Activated CD8-positive, alpha-beta memory T cell treated with anti-CD3 and anti-CD28 coated beads for 36 hours (primary cell): ENCODE measurements at regions not wholly inside any gene's neighbourhood (a gene's known extent, or its start where the extent isn't known, plus 50 kb on each side); places are given as distances from the start of the nearest gene placed in this dataset.

Experiments used
- CTCF ChIA-PET: fragments of 350-600 bp; sonication (Branson Sonifier 250); formaldehyde crosslinking; loops from one replicate; lab custom pipeline; 2021; ENCODE audit warnings: antibody characterized with exemption; lab: Charles Lee
- POLR2A ChIA-PET: fragments of 350-600 bp; sonication (Branson Sonifier 250); formaldehyde crosslinking; loops from one replicate; lab custom pipeline; 2021; ENCODE audit warnings: antibody characterized with exemption; lab: Charles Lee

DNA sequence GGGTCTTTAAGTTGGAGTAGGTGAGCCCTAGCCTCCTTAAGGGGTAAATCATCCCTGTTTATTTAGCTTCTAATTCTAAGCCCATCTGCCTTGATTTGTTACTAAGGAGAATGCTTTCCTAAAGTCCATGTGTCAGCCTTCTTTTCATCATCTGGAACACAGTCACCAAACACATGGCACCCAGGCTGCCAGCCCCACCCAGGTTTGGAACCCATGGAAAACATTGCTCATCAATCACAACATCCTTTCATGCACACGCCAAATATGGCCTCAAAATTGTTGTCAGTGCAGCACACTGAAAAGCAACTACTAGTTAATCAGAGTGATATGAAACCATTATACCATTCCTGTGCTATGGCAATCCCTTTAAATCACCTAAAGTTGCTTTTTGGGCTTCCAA is 386.7 kb upstream of the ESRRG start:
- ChIA-PET POLR2A (no interaction called here), CTCF (no interaction called here)

GRCh38 chr1:217106231-217106901 is 383.1 kb upstream of the ESRRG start:
- ChIA-PET CTCF (no interaction called here), POLR2A (no interaction called here)

GRCh38 chr1:217105437-217105836 is 382.2 kb upstream of the ESRRG start:
- CTCF ChIA-PET: no interaction called here
- POLR2A ChIA-PET: no interaction called here

DNA sequence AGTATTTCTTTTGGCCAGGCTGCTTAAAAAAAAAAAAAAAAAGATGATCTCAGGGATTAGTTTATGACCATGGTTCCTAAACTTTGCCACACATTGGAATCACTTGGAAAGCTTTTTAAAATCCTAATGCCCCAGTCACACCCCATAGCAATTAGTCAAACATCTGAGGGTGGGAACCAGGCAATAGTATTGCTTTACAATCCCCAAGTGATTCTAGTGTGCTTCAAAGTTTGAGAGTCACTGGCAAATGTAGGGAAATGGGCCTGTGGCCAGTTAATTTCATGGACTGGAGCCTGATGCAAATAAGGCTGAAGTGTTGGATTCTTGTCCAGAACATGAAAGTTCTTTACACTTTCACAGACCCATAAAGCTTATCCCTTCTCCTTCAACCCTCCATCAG is 374.6 kb upstream of the ESRRG start:
- CTCF ChIA-PET: no interaction called here

GRCh38 chr1:217096200-217096599 is 373.0 kb upstream of the ESRRG start:
- CTCF ChIA-PET: no interaction called here
- POLR2A ChIA-PET: no interaction called here

More for the DNA sequence above, 374.6 kb upstream of the ESRRG start:
- POLR2A ChIA-PET: no interaction called here

GRCh38 chr1:217095050-217095622 is 371.9 kb upstream of the ESRRG start:
- CTCF ChIA-PET: no interaction called here

GRCh38 chr1:217091561-217091960 is 368.3 kb upstream of the ESRRG start:
- CTCF ChIA-PET: no interaction called here
- POLR2A ChIA-PET: no interaction called here

More at GRCh38 chr1:217095050-217095622, 371.9 kb upstream of the ESRRG start:
- POLR2A ChIA-PET: no interaction called here

GRCh38 chr1:217090060-217090911 is 367.1 kb upstream of the ESRRG start:
- CTCF ChIA-PET: no interaction called here
- POLR2A ChIA-PET: no interaction called here

DNA sequence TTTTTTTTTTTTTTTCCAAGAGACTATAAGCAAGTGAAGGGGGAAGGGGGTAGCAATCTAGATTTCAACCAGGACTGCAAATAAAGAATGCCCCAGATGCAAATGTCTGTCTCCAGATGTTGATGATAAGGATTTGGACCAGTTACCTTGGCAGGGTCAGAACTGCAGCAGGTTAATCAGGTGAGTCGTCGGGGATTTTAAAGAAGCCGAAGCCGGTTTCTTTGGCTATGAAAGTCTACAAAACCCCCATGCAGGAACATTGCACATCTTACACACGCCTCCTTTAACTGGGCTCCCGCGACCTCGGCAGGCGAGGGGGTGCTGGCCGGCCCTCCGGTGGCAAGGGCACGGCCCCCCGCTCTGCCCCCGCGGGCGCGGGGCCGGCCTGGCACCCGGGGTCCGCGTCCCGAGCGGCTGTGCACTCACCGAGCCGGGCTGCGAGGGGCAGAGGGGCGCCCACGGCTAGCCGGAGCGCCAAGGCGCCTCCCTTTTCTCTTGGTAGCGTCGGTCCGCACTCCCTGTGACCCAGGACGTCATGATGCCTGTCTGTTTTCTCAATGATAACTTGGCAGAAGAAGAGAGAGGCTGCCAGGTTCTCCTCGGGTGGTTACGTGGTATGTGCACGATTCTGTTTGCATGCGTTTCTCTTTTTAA is 366.3 kb upstream of the ESRRG start:
- ChIA-PET POLR2A (no interaction called here), CTCF (no interaction called here)

DNA sequence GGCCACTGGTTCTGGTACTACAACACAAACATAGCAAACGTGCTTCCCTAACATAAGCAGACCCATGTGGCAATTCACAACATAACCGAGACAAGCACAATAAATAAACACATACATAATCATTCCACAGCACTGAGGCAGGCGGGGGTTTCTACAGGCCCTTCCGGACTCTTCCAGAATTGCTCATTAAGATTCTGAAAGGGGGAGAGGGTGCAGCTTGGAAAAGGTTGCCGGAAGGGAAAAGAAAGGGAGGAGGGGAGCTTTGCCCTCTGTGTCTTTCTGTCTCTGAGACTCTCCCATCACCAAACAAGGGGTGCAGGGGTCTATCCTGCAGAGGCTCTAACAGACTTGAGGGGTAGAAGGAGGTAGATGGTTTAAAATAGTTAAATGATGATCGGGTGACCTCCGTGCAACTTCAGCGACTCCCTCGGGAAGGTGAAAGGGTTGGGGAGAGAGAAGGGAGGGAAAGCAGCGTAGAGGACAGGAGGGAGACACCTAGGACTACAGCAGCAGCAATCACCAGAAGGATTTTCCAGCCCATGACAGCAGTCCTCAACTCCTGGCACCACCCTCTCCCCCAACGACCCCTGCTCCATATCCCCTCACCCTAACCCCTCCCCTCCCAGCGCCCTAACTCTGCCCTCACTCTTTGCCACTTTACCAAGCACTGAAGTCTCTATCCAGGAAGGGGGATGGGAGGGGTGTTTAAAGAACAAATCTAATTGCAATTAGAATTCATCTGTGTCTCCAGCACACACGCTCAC is 365.5 kb upstream of the ESRRG start:
- ChIA-PET CTCF (no interaction called here), POLR2A (no interaction called here)

GRCh38 chr1:217088011-217088410 is 364.8 kb upstream of the ESRRG start:
- POLR2A ChIA-PET: no interaction called here
- CTCF ChIA-PET: no interaction called here

DNA sequence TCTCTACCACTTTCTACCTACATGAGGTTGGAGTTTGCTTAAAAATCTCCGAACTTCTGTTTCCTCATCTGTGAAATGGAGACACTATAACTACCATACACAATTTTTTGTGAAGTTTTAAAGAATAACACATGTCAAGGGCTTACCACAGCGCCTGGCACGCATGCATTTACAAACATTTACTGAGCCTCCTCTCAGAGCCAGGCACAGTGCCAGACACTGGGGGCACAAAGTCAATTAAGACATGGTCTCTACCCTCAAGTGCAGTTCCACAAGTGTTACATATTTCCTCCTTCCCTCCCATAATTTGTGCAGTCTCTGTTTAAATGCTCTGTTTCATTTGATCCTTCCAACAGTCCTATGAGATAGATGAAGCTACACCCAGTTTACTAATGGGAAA is 356.4 kb upstream of the ESRRG start:
- ChIA-PET CTCF (no interaction called here), POLR2A (no interaction called here)

DNA sequence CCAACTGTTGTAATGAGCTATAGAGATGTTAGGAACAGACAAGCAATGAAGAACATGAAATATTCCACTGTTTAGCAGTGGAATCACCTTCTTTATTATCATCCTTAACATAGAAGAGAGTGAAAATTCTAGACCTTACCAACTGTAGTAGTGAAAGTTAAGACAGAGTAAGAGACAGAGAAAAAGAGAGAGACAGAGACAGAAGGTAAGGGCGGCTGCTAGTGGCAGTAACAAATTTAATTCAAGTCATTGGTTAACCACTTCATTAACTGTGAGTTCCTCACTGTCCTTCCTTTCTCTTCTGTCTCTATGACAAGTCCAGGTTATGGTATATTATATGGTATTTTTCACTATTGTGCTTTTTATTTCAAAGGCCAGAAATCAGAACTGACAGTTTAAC is 355.7 kb upstream of the ESRRG start:
- ChIA-PET CTCF (no interaction called here), POLR2A (no interaction called here)

DNA sequence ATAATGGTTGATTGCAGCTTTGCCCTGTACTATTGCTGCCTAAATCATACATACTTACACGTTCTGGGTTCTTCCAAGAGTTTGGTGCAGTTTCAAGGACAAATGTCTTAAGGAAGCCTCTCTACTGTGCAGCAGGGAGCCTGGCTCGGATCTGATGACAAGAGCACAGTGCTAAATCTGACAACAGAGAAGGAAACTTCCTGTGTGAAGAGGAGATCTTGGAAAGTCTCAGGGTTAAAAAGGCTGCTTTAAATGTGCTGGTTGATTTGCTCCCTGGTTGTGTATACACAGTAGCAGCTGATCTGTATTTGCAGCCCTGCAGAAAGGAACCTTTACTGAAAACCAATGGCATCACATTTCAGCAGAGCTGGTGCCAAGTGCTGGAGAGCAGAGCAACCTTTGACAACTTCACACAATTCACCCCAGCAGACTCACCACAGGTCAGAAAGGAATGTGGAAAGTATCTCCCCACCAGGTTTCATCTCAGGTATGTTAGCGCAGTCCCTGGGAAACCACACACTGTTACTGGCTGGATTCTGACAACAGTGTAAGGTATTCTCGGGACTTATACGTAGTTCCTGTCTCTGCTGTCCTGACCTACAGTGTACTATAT is 355.0 kb upstream of the ESRRG start:
- ChIA-PET POLR2A (no interaction called here), CTCF (no interaction called here)

GRCh38 chr1:217077426-217077825 is 354.2 kb upstream of the ESRRG start:
- ChIA-PET CTCF (no interaction called here), POLR2A (no interaction called here)

DNA sequence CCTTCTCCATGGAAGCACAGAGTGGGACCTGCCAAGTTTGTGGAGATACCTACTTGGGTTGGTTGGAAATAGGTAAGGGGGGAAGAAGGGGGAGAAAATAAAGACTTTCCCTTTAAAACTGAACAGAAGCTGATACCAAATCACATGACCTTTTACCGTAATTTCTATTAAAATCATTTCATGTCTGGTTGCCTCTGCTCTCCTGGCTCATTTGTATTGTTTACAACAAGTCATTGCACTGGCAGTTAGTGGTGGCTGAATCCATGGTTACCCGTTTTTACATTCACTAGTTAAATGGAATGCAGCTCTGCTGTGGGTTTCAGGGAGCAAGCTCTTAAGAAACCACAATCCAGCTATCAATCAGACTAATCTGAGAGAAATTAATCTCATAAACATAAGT is 353.7 kb upstream of the ESRRG start:
- ChIA-PET CTCF (no interaction called here), POLR2A (no interaction called here)

- ChIA-PET POLR2A (no interaction called here), CTCF (no interaction called here)
Observed at GRCh38 chr1:217072926-217073325, 349.7 kb upstream of the ESRRG start.

DNA sequence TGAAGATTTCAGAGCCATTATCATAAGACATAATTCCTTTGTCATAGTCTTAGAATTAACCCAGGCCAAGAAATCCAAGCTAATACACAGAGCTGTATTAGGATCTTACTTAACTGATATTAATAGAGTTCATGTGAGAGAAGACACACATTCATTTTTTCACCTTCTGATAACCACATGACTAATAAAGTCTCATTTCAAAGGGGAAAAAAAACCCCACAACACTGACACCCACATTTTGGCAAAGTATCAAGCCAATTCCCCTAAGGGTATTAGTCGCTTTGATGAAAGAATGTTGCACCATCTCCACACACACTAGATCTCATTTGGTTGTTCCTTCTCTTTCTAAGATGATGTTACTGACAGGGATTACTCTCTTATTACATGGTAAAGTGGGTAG is 344.4 kb upstream of the ESRRG start:
- POLR2A ChIA-PET: no interaction called here
- CTCF ChIA-PET: no interaction called here

DNA sequence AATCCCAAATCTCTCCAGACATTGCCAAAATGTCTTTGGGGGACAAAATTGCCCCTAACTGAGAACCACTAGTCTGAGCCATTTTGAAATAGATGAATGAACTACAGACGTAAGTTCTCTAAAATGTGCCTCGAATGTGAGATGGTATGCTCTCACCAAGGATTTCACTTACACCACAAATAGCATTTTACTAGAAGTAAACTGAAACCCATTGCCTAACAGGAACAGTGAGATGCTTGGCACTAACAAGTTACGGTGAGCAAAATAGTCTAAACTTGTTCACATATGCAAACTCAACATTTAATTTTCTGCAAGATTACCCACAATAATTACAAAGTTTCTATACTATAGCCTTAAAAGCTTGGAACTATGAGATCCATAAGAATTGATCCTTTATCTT is 343.6 kb upstream of the ESRRG start:
- ChIA-PET CTCF (no interaction called here), POLR2A (no interaction called here)
